VCaP (cell line): ENCODE measurements at regions not wholly inside any gene's neighbourhood (a gene's known extent, or its start where the extent isn't known, plus 50 kb on each side); places are given as distances from the start of the nearest gene placed in this dataset.

Experiments
- H3K27ac ChIP-seq: fragments of 450-650 bp; 2 replicates; pipeline ENCODE4 v1.5.1; 2017
- CTCF ChIP-seq: fragments of 450-650 bp; conservative IDR thresholded peaks from 2 replicates; pipeline ENCODE4 v1.5.1; 2017; ENCODE audit warnings: mild to moderate bottlenecking, moderate library complexity

- no peak overlapping the region for H3K27ac ChIP-seq
- TF ChIP-seq CTCF, result no peak
Measured at GRCh38 chr2:163852616-163853015, 116.8 kb upstream of the FIGN start.

- H3K27ac ChIP-seq, result no peak overlapping the region
- no peak for TF ChIP-seq CTCF
Measured at GRCh38 chr2:163849756-163850435, 114.1 kb upstream of the FIGN start.

- TF ChIP-seq CTCF, result no peak
Measured at GRCh38 chr2:163838890-163839289, 103.1 kb upstream of the FIGN start.

GRCh38 chr2:163836167-163836566 lies 100.4 kb upstream of the FIGN start:
- no peak overlapping the region for H3K27ac ChIP-seq
- no peak for TF ChIP-seq CTCF

More at GRCh38 chr2:163838890-163839289, 103.1 kb upstream of the FIGN start:
- H3K27ac ChIP-seq, result no peak overlapping the region

GRCh38 chr2:163834841-163835240 lies 99.0 kb upstream of the FIGN start:
- H3K27ac ChIP-seq, result no peak overlapping the region
- no peak for TF ChIP-seq CTCF

- no peak for TF ChIP-seq CTCF
- no peak overlapping the region for H3K27ac ChIP-seq
Measured at GRCh38 chr2:163834221-163834620, 98.4 kb upstream of the FIGN start.

- no peak for TF ChIP-seq CTCF
- H3K27ac ChIP-seq, result no peak overlapping the region
Measured at GRCh38 chr2:163828771-163829170, 93.0 kb upstream of the FIGN start.
